ENCODE measurements at regions not wholly inside any gene's neighbourhood (a gene's known extent, or its start where the extent isn't known, plus 50 kb on each side); places are given as distances from the start of the nearest gene placed in this dataset.
"Not testable (repeated sequence)": the region's sequence is repeated elsewhere in the genome, so short reads cannot be mapped to it uniquely, and the experiment has no call there.

- FAIRE-seq = no peak
- TF ChIP-seq POU2F2 (IDR thresholded peaks at IDR 0.05; ENCODE audit: low read depth, low read length) = no peak
- TF ChIP-seq SPI1 (IDR thresholded peaks at IDR 0.05; ENCODE audit: low read depth, low read length) = no peak
- no peak for TF ChIP-seq POLR2A (IDR thresholded peaks at IDR 0.05; ENCODE audit: low read depth, low read length)
- TF ChIP-seq TAF1 (IDR thresholded peaks at IDR 0.05; ENCODE audit: low read depth, low read length) = no peak
- TF ChIP-seq POLR2AphosphoS5 (IDR thresholded peaks at IDR 0.05; ENCODE audit: low read depth, low read length) = no peak
These were observed 92.0 kb upstream of the CARD11 start for GRCh38 chr7:3135626-3136025.

GRCh38 chr7:3138206-3138605, 94.5 kb upstream of the CARD11 start:
- no peak for DNase-seq (ENCODE audit: insufficient read length, low spot score)
- no peak for FAIRE-seq
- TF ChIP-seq PAX5 (IDR thresholded peaks at IDR 0.05; ENCODE audit: insufficient read depth, low read length, severe bottlenecking) = no peak

More at GRCh38 chr7:3135626-3136025, 92.0 kb upstream of the CARD11 start:
- DNase-seq (ENCODE audit: insufficient read length, low spot score) = no peak

GRCh38 chr7:3138997-3139396, 95.3 kb upstream of the CARD11 start:
- no peak for FAIRE-seq
- TF ChIP-seq POLR2A (IDR thresholded peaks at IDR 0.05; ENCODE audit: low read depth, low read length) (no peak), TAF1 (IDR thresholded peaks at IDR 0.05; ENCODE audit: low read depth, low read length) (no peak), PAX5 (IDR thresholded peaks at IDR 0.05; ENCODE audit: insufficient read depth, low read length, severe bottlenecking) (no peak), SPI1 (IDR thresholded peaks at IDR 0.05; ENCODE audit: low read depth, low read length) (no peak), POLR2AphosphoS5 (IDR thresholded peaks at IDR 0.05; ENCODE audit: low read depth, low read length) (no peak), POU2F2 (IDR thresholded peaks at IDR 0.05; ENCODE audit: low read depth, low read length) (no peak)

GRCh38 chr7:3140834-3141233, 97.2 kb upstream of the CARD11 start:
- FAIRE-seq = no peak
- TF ChIP-seq POU2F2 (IDR thresholded peaks at IDR 0.05; ENCODE audit: low read depth, low read length) (no peak), POLR2AphosphoS5 (IDR thresholded peaks at IDR 0.05; ENCODE audit: low read depth, low read length) (no peak), POLR2A (IDR thresholded peaks at IDR 0.05; ENCODE audit: low read depth, low read length) (no peak), PAX5 (IDR thresholded peaks at IDR 0.05; ENCODE audit: insufficient read depth, low read length, severe bottlenecking) (no peak), SPI1 (IDR thresholded peaks at IDR 0.05; ENCODE audit: low read depth, low read length) (no peak), TAF1 (IDR thresholded peaks at IDR 0.05; ENCODE audit: low read depth, low read length) (no peak)
- no peak for DNase-seq (ENCODE audit: insufficient read length, low spot score)

More at GRCh38 chr7:3138997-3139396, 95.3 kb upstream of the CARD11 start:
- DNase-seq (ENCODE audit: insufficient read length, low spot score) = no peak

- TF ChIP-seq PAX5 (IDR thresholded peaks at IDR 0.05; ENCODE audit: insufficient read depth, low read length, severe bottlenecking) (no peak), POLR2A (IDR thresholded peaks at IDR 0.05; ENCODE audit: low read depth, low read length) (no peak), POLR2AphosphoS5 (IDR thresholded peaks at IDR 0.05; ENCODE audit: low read depth, low read length) (no peak), TAF1 (IDR thresholded peaks at IDR 0.05; ENCODE audit: low read depth, low read length) (no peak), POU2F2 (IDR thresholded peaks at IDR 0.05; ENCODE audit: low read depth, low read length) (no peak), SPI1 (IDR thresholded peaks at IDR 0.05; ENCODE audit: low read depth, low read length) (no peak)
- no peak for FAIRE-seq
- DNase-seq (ENCODE audit: insufficient read length, low spot score) = no peak
These were observed 97.7 kb upstream of the CARD11 start for GRCh38 chr7:3141326-3141725.

GRCh38 chr7:3143869-3144775, 100.5 kb upstream of the CARD11 start:
- FAIRE-seq (no peak), DNase-seq (ENCODE audit: insufficient read length, low spot score) (no peak)
- TF ChIP-seq PAX5 (IDR thresholded peaks at IDR 0.05; ENCODE audit: insufficient read depth, low read length, severe bottlenecking) (no peak), SPI1 (IDR thresholded peaks at IDR 0.05; ENCODE audit: low read depth, low read length) (no peak), POU2F2 (IDR thresholded peaks at IDR 0.05; ENCODE audit: low read depth, low read length) (no peak), POLR2AphosphoS5 (IDR thresholded peaks at IDR 0.05; ENCODE audit: low read depth, low read length) (no peak), POLR2A (IDR thresholded peaks at IDR 0.05; ENCODE audit: low read depth, low read length) (no peak), TAF1 (IDR thresholded peaks at IDR 0.05; ENCODE audit: low read depth, low read length) (no peak)

GRCh38 chr7:3144776-3145125, 101.1 kb upstream of the CARD11 start:
- not testable (repeated sequence) for FAIRE-seq; DNase-seq (ENCODE audit: insufficient read length, low spot score)

- no peak for FAIRE-seq
- no peak for TF ChIP-seq SPI1 (IDR thresholded peaks at IDR 0.05; ENCODE audit: low read depth, low read length)
- TF ChIP-seq TAF1 (IDR thresholded peaks at IDR 0.05; ENCODE audit: low read depth, low read length) = no peak
- no peak for TF ChIP-seq POLR2AphosphoS5 (IDR thresholded peaks at IDR 0.05; ENCODE audit: low read depth, low read length)
- no peak for TF ChIP-seq POLR2A (IDR thresholded peaks at IDR 0.05; ENCODE audit: low read depth, low read length)
- TF ChIP-seq POU2F2 (IDR thresholded peaks at IDR 0.05; ENCODE audit: low read depth, low read length) = no peak
- TF ChIP-seq PAX5 (IDR thresholded peaks at IDR 0.05; ENCODE audit: insufficient read depth, low read length, severe bottlenecking) = no peak
- no peak for DNase-seq (ENCODE audit: insufficient read length, low spot score)
These were observed 103.0 kb upstream of the CARD11 start for GRCh38 chr7:3146571-3147226.

GRCh38 chr7:3148471-3148870, 104.8 kb upstream of the CARD11 start:
- DNase-seq (ENCODE audit: insufficient read length, low spot score); FAIRE-seq: not testable (repeated sequence)

- DNase-seq (ENCODE audit: insufficient read length, low spot score) = no peak
- FAIRE-seq = no peak
- TF ChIP-seq SPI1 (IDR thresholded peaks at IDR 0.05; ENCODE audit: low read depth, low read length) (no peak), POLR2AphosphoS5 (IDR thresholded peaks at IDR 0.05; ENCODE audit: low read depth, low read length) (no peak), TAF1 (IDR thresholded peaks at IDR 0.05; ENCODE audit: low read depth, low read length) (no peak), POU2F2 (IDR thresholded peaks at IDR 0.05; ENCODE audit: low read depth, low read length) (no peak), POLR2A (IDR thresholded peaks at IDR 0.05; ENCODE audit: low read depth, low read length) (no peak), PAX5 (IDR thresholded peaks at IDR 0.05; ENCODE audit: insufficient read depth, low read length, severe bottlenecking) (no peak)
These were observed 105.7 kb upstream of the CARD11 start for GRCh38 chr7:3149231-3149995.
